GM23248 (cell line): ENCODE measurements at regions not wholly inside any gene's neighbourhood (a gene's known extent, or its start where the extent isn't known, plus 50 kb on each side); places are given as distances from the start of the nearest gene placed in this dataset.

Experiments
- DNase-seq: peaks from one replicate; pipeline ENCODE4 v3.0.0-alpha.2; 2015
- H2AFZ ChIP-seq: fragments of 200-600 bp; sonication (generic); 2 replicates; pipeline ENCODE4 v1.6.1; 2016; ENCODE audit warnings: antibody characterized with exemption
- H3F3A ChIP-seq: fragments of 200-600 bp; sonication (generic); 2 replicates; pipeline ENCODE4 v1.6.1; 2016; ENCODE audit warnings: mild to moderate bottlenecking, antibody characterized with exemption, mixed run types; ENCODE audit not compliant: insufficient read depth
- H3K27ac ChIP-seq: fragments of 200-600 bp; sonication (generic); 2 replicates; pipeline ENCODE4 v1.5.1; 2016; ENCODE audit warnings: mild to moderate bottlenecking
- H3K27me3 ChIP-seq: fragments of 200-600 bp; sonication (generic); replicated peaks from 2 replicates; pipeline ENCODE4 v1.6.1; 2016; ENCODE audit warnings: mild to moderate bottlenecking; ENCODE audit not compliant: insufficient read depth
- H3K36me3 ChIP-seq: fragments of 200-600 bp; sonication (generic); 2 replicates; pipeline ENCODE4 v1.6.1; 2016; ENCODE audit warnings: low read depth, mild to moderate bottlenecking
- H3K4me1 ChIP-seq: fragments of 200-600 bp; sonication (generic); 2 replicates; pipeline ENCODE4 v1.6.1; 2016; ENCODE audit warnings: mild to moderate bottlenecking; ENCODE audit not compliant: insufficient read depth
- H3K4me2 ChIP-seq: fragments of 200-600 bp; sonication (generic); one replicate; pipeline ENCODE4 v1.6.1; 2016; ENCODE audit warnings: mild to moderate bottlenecking; ENCODE audit not compliant: unreplicated experiment
- H3K4me3 ChIP-seq: fragments of 200-600 bp; sonication (generic); 2 replicates; pipeline ENCODE4 v1.5.1; 2016; ENCODE audit warnings: mild to moderate bottlenecking
- H3K79me2 ChIP-seq: fragments of 200-600 bp; sonication (generic); 2 replicates; pipeline ENCODE4 v1.6.1; 2016; ENCODE audit warnings: mild to moderate bottlenecking; ENCODE audit not compliant: insufficient read depth
- H3K9ac ChIP-seq: fragments of 200-600 bp; sonication (generic); 2 replicates; pipeline ENCODE4 v1.6.1; 2016; ENCODE audit warnings: mild to moderate bottlenecking
- H3K9me2 ChIP-seq: fragments of 200-600 bp; sonication (generic); 2 replicates; pipeline ENCODE4 v1.6.1; 2016; ENCODE audit warnings: mixed run types, mild to moderate bottlenecking, moderate library complexity; ENCODE audit not compliant: insufficient read depth
- H3K9me3 ChIP-seq: fragments of 200-600 bp; sonication (generic); one replicate; pipeline ENCODE4 v1.6.1; 2017; ENCODE audit warnings: low read depth
- H4K20me1 ChIP-seq: fragments of 200-600 bp; sonication (generic); 2 replicates; pipeline ENCODE4 v1.6.0; 2016; ENCODE audit not compliant: insufficient read depth
- EZH2 ChIP-seq: fragments of 200-600 bp; sonication (generic); IDR thresholded peaks from 2 replicates; pipeline ENCODE4 v1.6.1; 2018; ENCODE audit warnings: antibody characterized with exemption, mild to moderate bottlenecking; ENCODE audit not compliant: insufficient read depth, poor library complexity, severe bottlenecking
- EZH2phosphoT487 ChIP-seq: fragments of 200-600 bp; sonication (generic); IDR thresholded peaks from 2 replicates; pipeline ENCODE4 v1.6.1; 2018; ENCODE audit warnings: antibody characterized with exemption, moderate library complexity, mild to moderate bottlenecking, low read depth; ENCODE audit not compliant: insufficient read depth
- WGBS, 2 experiments: methylation state at CpG; one replicate each; pipeline ENCODE4 v1.1.6; 2015 to 2017; ENCODE audit warnings: low lambda C conversion rate in 2 of 2, low coverage in 1 of 2; ENCODE audit errors: missing lambda C conversion rate in 2 of 2; 5-methylcytosine and 5-hydroxymethylcytosine counted together
- in situ Hi-C: fragments of 300-500 bp; cut with MboI; formaldehyde crosslinking; loops from 2 replicates; pipeline ENCODE4 v1.15.0; 2020

GRCh38 chr12:13433768-13434167 is 237.2 kb downstream of the EMP1 start:
- no peak for DNase-seq
- Histone ChIP-seq H3K9me3 (no peaks in the 10 kb centered on the region), H4K20me1 (no peaks in the 10 kb centered on the region), H3K9me2 (no peaks in the 10 kb centered on the region; the same call in 1 of the 2 replicates), H3K4me1 (no peaks in the 10 kb centered on the region; the same call in 1 of the 2 replicates), H3K9ac (no peak overlapping the region), H2AFZ (no peak overlapping the region), H3K4me3 (no peak overlapping the region), H3K27ac (no peak overlapping the region), H3F3A (no peaks in the 10 kb centered on the region), H3K27me3 (no peaks in the 10 kb centered on the region), H3K79me2 (no peaks in the 10 kb centered on the region), H3K4me2 (no peak overlapping the region), H3K36me3 (no peaks in the 10 kb centered on the region)
- TF ChIP-seq EZH2phosphoT487 (no peak), EZH2 (no peak)
- in situ Hi-C loops: no loop called here

- 88 to 100% methylated on average over 1 of the region's 1 CpG for WGBS, 2 experiments
- Histone ChIP-seq H3K4me1 (peaks cover 6% of the 10 kb centered on the region), H4K20me1 (no peaks in the 10 kb centered on the region), H3K27me3 (no peaks in the 10 kb centered on the region), H3K27ac (no peak overlapping the region), H3K9me3 (no peaks in the 10 kb centered on the region), H3K79me2 (no peaks in the 10 kb centered on the region), H3K9ac (no peak overlapping the region), H3K36me3 (no peaks in the 10 kb centered on the region), H3K4me2 (no peak overlapping the region), H2AFZ (no peak overlapping the region), H3F3A (peaks cover 7% of the 10 kb centered on the region), H3K9me2 (no peaks in the 10 kb centered on the region; the same call in 1 of the 2 replicates), H3K4me3 (no peak overlapping the region)
- TF ChIP-seq EZH2phosphoT487 (no peak), EZH2 (no peak)
- no peak for DNase-seq
- in situ Hi-C loops: no loop called here
These were observed 234.5 kb downstream of the EMP1 start for GRCh38 chr12:13431041-13431440.

GRCh38 chr12:13428538-13429265 is 232.2 kb downstream of the EMP1 start:
- Histone ChIP-seq H2AFZ (no peak overlapping the region), H3K4me2 (no peak overlapping the region), H3F3A (peaks cover 17% of the 10 kb centered on the region), H3K27ac (no peak overlapping the region), H3K4me1 (peaks cover 15% of the 10 kb centered on the region), H3K27me3 (no peaks in the 10 kb centered on the region), H3K36me3 (no peaks in the 10 kb centered on the region), H3K9me2 (no peaks in the 10 kb centered on the region; the same call in none of the 2 replicates), H3K9ac (no peak overlapping the region), H3K79me2 (no peaks in the 10 kb centered on the region), H3K9me3 (no peaks in the 10 kb centered on the region), H4K20me1 (no peaks in the 10 kb centered on the region), H3K4me3 (no peak overlapping the region)
- TF ChIP-seq EZH2phosphoT487 (no peak), EZH2 (no peak)
- 24 to 44% methylated on average over 4 of the region's 4 CpGs for WGBS, 2 experiments
- in situ Hi-C loops: no loop called here
- DNase-seq: peak; percentile 46

- H3K9ac ChIP-seq: peak overlapping the region; percentile 5; the same call in 1 of the 2 replicates
- no peaks in the 10 kb centered on the region for H3K9me3 ChIP-seq
- H3K4me3 ChIP-seq: peak overlapping the region; percentile 8; the same call in 1 of the 2 replicates
- no peaks in the 10 kb centered on the region for H3K27me3 ChIP-seq
- H3K9me2 ChIP-seq: no peaks in the 10 kb centered on the region; the same call in none of the 2 replicates
- H3K27ac ChIP-seq: peak overlapping the region; percentile 64
- TF ChIP-seq EZH2phosphoT487: no peak
- TF ChIP-seq EZH2: no peak
- peak; percentile 94 for DNase-seq
- 2 to 12% methylated on average over 3 of the region's 3 CpGs for WGBS, 2 experiments
- peaks cover 17% of the 10 kb centered on the region for H3F3A ChIP-seq
- no peak overlapping the region for H2AFZ ChIP-seq
- H4K20me1 ChIP-seq: no peaks in the 10 kb centered on the region
- in situ Hi-C loops: no loop called here
- H3K4me1 ChIP-seq: peaks cover 15% of the 10 kb centered on the region
- no peaks in the 10 kb centered on the region for H3K79me2 ChIP-seq
- no peaks in the 10 kb centered on the region for H3K36me3 ChIP-seq
- peak overlapping the region; percentile 38 for H3K4me2 ChIP-seq
These were observed 229.2 kb downstream of the EMP1 start for GRCh38 chr12:13425766-13426165.
